Astrocyte of the hippocampus (primary cell): ENCODE measurements at regions not wholly inside any gene's neighbourhood (a gene's known extent, or its start where the extent isn't known, plus 50 kb on each side); places are given as distances from the start of the nearest gene placed in this dataset.
"Not testable (repeated sequence)": the region's sequence is repeated elsewhere in the genome, so short reads cannot be mapped to it uniquely, and the experiment has no call there.

Source experiments
- DNase-seq: peaks from one replicate; pipeline ENCODE4 v3.0.0; 2011; ENCODE audit warnings: low read depth, low spot score

- no peak for DNase-seq
Observed at GRCh38 chr13:48843630-48844380, 131.9 kb upstream of the FNDC3A start.

- DNase-seq: no peak
Observed at GRCh38 chr13:48844676-48845075, 131.0 kb upstream of the FNDC3A start.

GRCh38 chr13:48849515-48849914, 126.2 kb upstream of the FNDC3A start:
- no peak for DNase-seq

- DNase-seq: no peak
Observed at GRCh38 chr13:48851707-48852106, 124.0 kb upstream of the FNDC3A start.

GRCh38 chr13:48852911-48853727, 122.6 kb upstream of the FNDC3A start:
- no peak for DNase-seq

- no peak for DNase-seq
Observed at GRCh38 chr13:48853728-48854102, 122.0 kb upstream of the FNDC3A start.

GRCh38 chr13:48857576-48857975, 118.1 kb upstream of the FNDC3A start:
- DNase-seq: no peak

GRCh38 chr13:48858122-48858902, 117.4 kb upstream of the FNDC3A start:
- DNase-seq: no peak

- no peak for DNase-seq
Observed at GRCh38 chr13:48859272-48860105, 116.2 kb upstream of the FNDC3A start.

GRCh38 chr13:48860364-48860763, 115.3 kb upstream of the FNDC3A start:
- no peak for DNase-seq

- no peak for DNase-seq
Observed at GRCh38 chr13:48862572-48862971, 113.1 kb upstream of the FNDC3A start.

GRCh38 chr13:48864100-48864499, 111.6 kb upstream of the FNDC3A start:
- no peak for DNase-seq

- no peak for DNase-seq
Observed at GRCh38 chr13:48866249-48866648, 109.5 kb upstream of the FNDC3A start.

- DNase-seq: no peak
Observed at GRCh38 chr13:48873081-48873480, 102.6 kb upstream of the FNDC3A start.

GRCh38 chr13:48873587-48873986, 102.1 kb upstream of the FNDC3A start:
- peak; percentile 15 for DNase-seq

- DNase-seq: no peak
Observed at GRCh38 chr13:48874165-48874564, 101.5 kb upstream of the FNDC3A start.

GRCh38 chr13:48875047-48875446, 100.7 kb upstream of the FNDC3A start:
- no peak for DNase-seq

- DNase-seq: no peak
Observed at GRCh38 chr13:48876289-48876688, 99.4 kb upstream of the FNDC3A start.

- no peak for DNase-seq
Observed at GRCh38 chr13:48879432-48879831, 96.3 kb upstream of the FNDC3A start.

GRCh38 chr13:48879854-48880253, 95.9 kb upstream of the FNDC3A start:
- no peak for DNase-seq

- DNase-seq: not testable (repeated sequence)
Observed at GRCh38 chr13:48883786-48884185, 91.9 kb upstream of the FNDC3A start.
